K562 (cell line): ENCODE measurements at regions not wholly inside any gene's neighbourhood (a gene's known extent, or its start where the extent isn't known, plus 50 kb on each side); places are given as distances from the start of the nearest gene placed in this dataset.

Experiments used
- ATAC-seq: fragments of 200-7000 bp; cut with Tn5 transposase; 3 replicates; pipeline ENCODE4 v1.9.1; 2020; ENCODE audit warnings: moderate library complexity
- BruUV-seq: library from RNA; stranded (reverse); fragments of 400-500 nt; replicated peaks from 2 replicates; lab custom pipeline; 2021; lab: Mats Ljungman, UMichigan
- CTCF ChIA-PET: fragments of 300-600 bp; formaldehyde crosslinking; extraction: SDS; loops from one replicate; lab custom pipeline; 2021; ENCODE audit warnings: low intra/inter-chr PET ratio; lab: Yijun Ruan, JAX
- POLR2A ChIA-PET: fragments of 300-600, 350-650 bp; sonication (Branson Sonifier 250); formaldehyde crosslinking; extraction: SDS; loops from one replicate; lab custom pipeline; 2021; ENCODE audit warnings: antibody characterized with exemption, inconsistent platforms; lab: Yijun Ruan, JAX
- DNase-seq, 4 experiments: peaks; one replicate each; pipeline versions ENCODE4 v3.0.0 to v3.0.0-alpha.2; 2011 to 2018; ENCODE audit warnings: low spot score in 3 of 4, mixed read lengths in 3 of 4; ENCODE audit errors: extremely low read depth in 1 of 4
- FAIRE-seq: peaks from 2 replicates; lab custom pipeline; 2011; peaks lifted over from hg19 to GRCh38; lab: Jason Lieb, UNC
- H2AFZ ChIP-seq: 2 replicates; pipeline ENCODE4 v1.6.0; 2011; ENCODE audit warnings: low read depth, low read length, control low read depth, inconsistent platforms
- H3K27ac ChIP-seq: fragments of 200-600 bp; 3 replicates; pipeline ENCODE4 v1.8.0; 2011; ENCODE audit warnings: low read depth, mild to moderate bottlenecking, control low read depth, inconsistent platforms, low read length, moderate library complexity, mixed read lengths; ENCODE audit errors: extremely low read depth
- H3K27me3 ChIP-seq, 2 experiments: fragments of 300-600 bp in 1 of 2; 2 replicates in 1 of 2; 3 replicates in 1 of 2; pipeline versions ENCODE4 v1.6.0 to v1.8.0; 2011; ENCODE audit warnings: inconsistent platforms in 2 of 2, low read length in 2 of 2, mild to moderate bottlenecking in 1 of 2, mixed read lengths in 1 of 2, moderate library complexity in 1 of 2; ENCODE audit not compliant: control insufficient read depth in 2 of 2, insufficient read depth in 2 of 2
- H3K36me3 ChIP-seq: fragments of 300-600 bp; 3 replicates; pipeline ENCODE4 v1.8.0; 2011; ENCODE audit warnings: mild to moderate bottlenecking, low read length, inconsistent platforms; ENCODE audit not compliant: control insufficient read depth, insufficient read depth
- H3K4me1 ChIP-seq, 2 experiments: fragments of 200-600 bp in 1 of 2; replicated peaks in 1 of 2; 2 replicates in 1 of 2; 3 replicates in 1 of 2; pipeline versions ENCODE4 v1.5.1 to v1.8.0; 2011; ENCODE audit warnings: inconsistent platforms in 2 of 2, low read length in 2 of 2, mild to moderate bottlenecking in 1 of 2, mixed read lengths in 1 of 2, moderate library complexity in 1 of 2; ENCODE audit not compliant: control insufficient read depth in 2 of 2, insufficient read depth in 2 of 2
- H3K4me2 ChIP-seq: 2 replicates; pipeline ENCODE4 v1.6.1; 2011; ENCODE audit warnings: low read length, control low read depth, inconsistent platforms, mixed read lengths; ENCODE audit not compliant: insufficient read depth
- H3K4me3 ChIP-seq: fragments of 200-600 bp; sonication (generic), shearing (Covaris generic); 2 replicates; pipeline ENCODE4 v1.5.1; 2016; ENCODE audit warnings: control low read depth, inconsistent platforms
- H3K79me2 ChIP-seq: fragments of 200-600 bp; 3 replicates; pipeline ENCODE4 v1.8.0; 2011; ENCODE audit warnings: low read length, inconsistent platforms; ENCODE audit not compliant: control insufficient read depth, insufficient read depth
- H3K9ac ChIP-seq, 2 experiments: 2 replicates each; pipeline versions ENCODE4 v1.6.0 to v1.6.1; 2011; ENCODE audit warnings: low read depth in 2 of 2, low read length in 2 of 2, control low read depth in 1 of 2, inconsistent platforms in 1 of 2, mild to moderate bottlenecking in 1 of 2, mixed read lengths in 1 of 2; ENCODE audit not compliant: insufficient read depth in 1 of 2
- H3K9me1 ChIP-seq: one replicate; pipeline ENCODE4 v1.6.0; 2011; ENCODE audit warnings: inconsistent platforms, mild to moderate bottlenecking, low read length, moderate library complexity; ENCODE audit not compliant: control insufficient read depth, insufficient read depth
- H3K9me3 ChIP-seq: replicated peaks from 2 replicates; pipeline ENCODE4 v1.5.1; 2011; ENCODE audit warnings: low read depth, low read length, inconsistent platforms; ENCODE audit not compliant: control insufficient read depth, insufficient read depth
- H4K20me1 ChIP-seq: replicated peaks from 2 replicates; pipeline ENCODE4 v1.6.1; 2011; ENCODE audit warnings: low read length, inconsistent platforms, mixed read lengths; ENCODE audit not compliant: control insufficient read depth, insufficient read depth
- CAMTA2 ChIP-seq: fragments of 250-450 bp; sonication (Bioruptor Pico); conservative IDR thresholded peaks from 2 replicates; pipeline ENCODE4 v1.5.1; 2022
- CREM ChIP-seq: IDR thresholded peaks from 2 replicates; pipeline ENCODE4 v1.6.1; 2014; ENCODE audit warnings: antibody characterized with exemption, low read depth
- CTCF ChIP-seq, 3 experiments: IDR thresholded peaks in 2 of 3; conservative IDR thresholded peaks in 1 of 3; 2 replicates each; pipeline ENCODE4 v1.5.1; 2011 to 2012; ENCODE audit warnings: low read length in 3 of 3, mild to moderate bottlenecking in 3 of 3, control low read depth in 2 of 3, improper control_type of control experiment in 1 of 3, inconsistent platforms in 1 of 3, low read depth in 1 of 3, mixed read lengths in 1 of 3, moderate library complexity in 1 of 3; ENCODE audit not compliant: insufficient read depth in 2 of 3
- KLF1 ChIP-seq: fragments of 450-650 bp; IDR thresholded peaks from 2 replicates; pipeline ENCODE4 v1.6.1; 2016; ENCODE audit warnings: missing genetic modification characterization, missing compliant biosample characterization
- RB1 ChIP-seq: fragments of 450-650 bp; IDR thresholded peaks from 2 replicates; pipeline ENCODE4 v1.6.1; 2017; ENCODE audit warnings: low read depth, mild to moderate bottlenecking
- SMC3 ChIP-seq: conservative IDR thresholded peaks from 2 replicates; pipeline ENCODE4 v1.6.1; 2011; ENCODE audit warnings: low read depth, low read length, improper control_type of control experiment; ENCODE audit not compliant: insufficient read depth
- SNIP1 ChIP-seq: fragments of 450-650 bp; IDR thresholded peaks from 2 replicates; pipeline ENCODE4 v1.7.1; 2017; ENCODE audit warnings: low read depth, mild to moderate bottlenecking
- ZBTB7A ChIP-seq: IDR thresholded peaks from 2 replicates; pipeline ENCODE4 v1.6.1; 2011; ENCODE audit warnings: low read depth, mild to moderate bottlenecking, low read length, moderate library complexity, borderline replicate concordance; ENCODE audit not compliant: control insufficient read depth
- ZNF551 ChIP-seq: fragments of 250-450 bp; sonication (Bioruptor Pico); IDR thresholded peaks from 2 replicates; pipeline ENCODE4 v1.5.0; 2021; ENCODE audit warnings: mild to moderate bottlenecking, moderate library complexity
- WGBS: fragments of 100-300 bp; shearing (Covaris generic); methylation state at CpG from one replicate; pipeline ENCODE4 v1.1.6; 2016; ENCODE audit warnings: low coverage, mixed read lengths; ENCODE audit not compliant: insufficient coverage; ENCODE audit errors: missing lambda C conversion rate; 5-methylcytosine and 5-hydroxymethylcytosine counted together
- in situ Hi-C: fragments of 300-500 bp; cut with MboI; formaldehyde crosslinking; loops from 4 replicates; pipeline ENCODE4 v1.15.0; 2018; ENCODE audit warnings: inconsistent platforms, mixed read lengths
- intact Hi-C: fragments of 100-400 bp; cut with micrococcal nuclease; formaldehyde crosslinking; loops from 2 replicates; pipeline ENCODE4 v1.14.2; 2022
- TF ChIP-seq, protein P1 (sequence below), 2 experiments: fragments of 450-650 bp; formaldehyde crosslinking in 1 of 2; IDR thresholded peaks; 2 replicates each; pipeline versions ENCODE4 v1.4.0 to v1.6.1; 2014 to 2020; ENCODE audit warnings: mild to moderate bottlenecking in 2 of 2, borderline replicate concordance in 1 of 2, low read depth in 1 of 2

GRCh38 chr1:9181176-9181906 lies 52.4 kb upstream of the GPR157 start:
- Histone ChIP-seq H3K4me2 (no peak overlapping the region), H3K9me1 (no peaks in the 10 kb centered on the region), H4K20me1 (0 out of 2 replicates have a peak, but pooled peaks cover 4% of the 10 kb centered on the region), H3K79me2 (no peaks in the 10 kb centered on the region), H3K9ac (no peak overlapping the region), H3K27ac (no peak overlapping the region), H2AFZ (no peak overlapping the region), H3K27me3 (peaks cover 9 to 46% of the 10 kb centered on the region in 2 experiments; a peak in 4 of 5 replicates), H3K4me1 (peaks cover 0 to 15% of the 10 kb centered on the region in 2 experiments; a peak in 1 of 5 replicates), H3K9me3 (no peaks in the 10 kb centered on the region; the same call in 1 of the 2 replicates), H3K36me3 (no peaks in the 10 kb centered on the region), H3K4me3 (no peak overlapping the region)
- DNase-seq (peak; percentile 56 to 87 (median 83)), FAIRE-seq (peak; percentile 60), ATAC-seq (peak; percentile 92)
- in situ Hi-C loops (no loop called here), intact Hi-C loops (no loop called here)
- 7% methylated on average over 19 of the region's 19 CpGs for WGBS
- ChIA-PET POLR2A (no interaction called here), CTCF (interaction anchor here (0.5 kb wide), 1 partner anchor 38 kb away, joined by 4 read pairs; no protein-coding TSS in a partner anchor)
- BruUV-seq, result no TSS peak
- peak; percentile 45; the same call in 1 of the 2 replicates for TF ChIP-seq ZBTB7A
- TF ChIP-seq RB1, result 0 out of 2 replicates have a peak, but pooled peaks have one; percentile 38
- no peak for TF ChIP-seq SNIP1
- TF ChIP-seq CREM, result 0 out of 2 replicates have a peak, but pooled peaks have one; percentile 21
- TF ChIP-seq CTCF (IDR thresholded peaks at IDR 0.05 in 2 of 3, conservative IDR thresholded peaks at IDR 0.05 in 1 of 3; ENCODE audit: insufficient read depth in 2 of 3, low read depth in 1 of 3, low read length in 3 of 3), result peak; percentile 70 to 94 (median 77)
- TF ChIP-seq ZNF551 (CRISPR knock-in tag), result no peak
- TF ChIP-seq CAMTA2, result no peak
- TF ChIP-seq SMC3, result peak; percentile 39; the same call in 1 of the 2 replicates
- TF ChIP-seq KLF1 (tag), result no peak
- TF ChIP-seq, protein P1, sequence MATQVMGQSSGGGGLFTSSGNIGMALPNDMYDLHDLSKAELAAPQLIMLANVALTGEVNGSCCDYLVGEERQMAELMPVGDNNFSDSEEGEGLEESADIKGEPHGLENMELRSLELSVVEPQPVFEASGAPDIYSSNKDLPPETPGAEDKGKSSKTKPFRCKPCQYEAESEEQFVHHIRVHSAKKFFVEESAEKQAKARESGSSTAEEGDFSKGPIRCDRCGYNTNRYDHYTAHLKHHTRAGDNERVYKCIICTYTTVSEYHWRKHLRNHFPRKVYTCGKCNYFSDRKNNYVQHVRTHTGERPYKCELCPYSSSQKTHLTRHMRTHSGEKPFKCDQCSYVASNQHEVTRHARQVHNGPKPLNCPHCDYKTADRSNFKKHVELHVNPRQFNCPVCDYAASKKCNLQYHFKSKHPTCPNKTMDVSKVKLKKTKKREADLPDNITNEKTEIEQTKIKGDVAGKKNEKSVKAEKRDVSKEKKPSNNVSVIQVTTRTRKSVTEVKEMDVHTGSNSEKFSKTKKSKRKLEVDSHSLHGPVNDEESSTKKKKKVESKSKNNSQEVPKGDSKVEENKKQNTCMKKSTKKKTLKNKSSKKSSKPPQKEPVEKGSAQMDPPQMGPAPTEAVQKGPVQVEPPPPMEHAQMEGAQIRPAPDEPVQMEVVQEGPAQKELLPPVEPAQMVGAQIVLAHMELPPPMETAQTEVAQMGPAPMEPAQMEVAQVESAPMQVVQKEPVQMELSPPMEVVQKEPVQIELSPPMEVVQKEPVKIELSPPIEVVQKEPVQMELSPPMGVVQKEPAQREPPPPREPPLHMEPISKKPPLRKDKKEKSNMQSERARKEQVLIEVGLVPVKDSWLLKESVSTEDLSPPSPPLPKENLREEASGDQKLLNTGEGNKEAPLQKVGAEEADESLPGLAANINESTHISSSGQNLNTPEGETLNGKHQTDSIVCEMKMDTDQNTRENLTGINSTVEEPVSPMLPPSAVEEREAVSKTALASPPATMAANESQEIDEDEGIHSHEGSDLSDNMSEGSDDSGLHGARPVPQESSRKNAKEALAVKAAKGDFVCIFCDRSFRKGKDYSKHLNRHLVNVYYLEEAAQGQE (IDR thresholded peaks at IDR 0.05; ENCODE audit: borderline replicate concordance), result peak; percentile 9; the same call in 1 of the 2 replicates
- TF ChIP-seq, protein P1 (CRISPR knock-in tag; IDR thresholded peaks at IDR 0.05; ENCODE audit: low read depth), result no peak
